Ishikawa (cell line): ENCODE measurements at regions not wholly inside any gene's neighbourhood (a gene's known extent, or its start where the extent isn't known, plus 50 kb on each side); places are given as distances from the start of the nearest gene placed in this dataset.
A peak's percentile ranks its signal among the peaks of the same experiment; 100 is the strongest.

Source experiments
- CEBPB ChIP-seq: IDR thresholded peaks from 2 replicates; pipeline ENCODE4 v1.6.1; 2012
- CREB1 ChIP-seq: IDR thresholded peaks from 2 replicates; pipeline ENCODE4 v1.6.1; 2012; ENCODE audit warnings: low read depth
- EGR1 ChIP-seq: IDR thresholded peaks from 2 replicates; pipeline ENCODE4 v1.6.1; 2012
- EP300 ChIP-seq: IDR thresholded peaks from 2 replicates; pipeline ENCODE4 v1.6.1; 2012; ENCODE audit warnings: borderline replicate concordance
- FOXM1 ChIP-seq: IDR thresholded peaks from 2 replicates; pipeline ENCODE4 v1.6.1; 2012; ENCODE audit warnings: low read depth, borderline replicate concordance
- MAX ChIP-seq: IDR thresholded peaks from 2 replicates; pipeline ENCODE4 v1.6.1; 2012
- NFIC ChIP-seq: IDR thresholded peaks from 2 replicates; pipeline ENCODE4 v1.6.1; 2012
- RAD21 ChIP-seq: IDR thresholded peaks from 2 replicates; pipeline ENCODE4 v1.6.1; 2012; ENCODE audit warnings: low read depth
- REST ChIP-seq: IDR thresholded peaks from 2 replicates; pipeline ENCODE4 v1.6.1; 2012; ENCODE audit warnings: low read depth, mild to moderate bottlenecking
- TAF1 ChIP-seq: IDR thresholded peaks from 2 replicates; pipeline ENCODE4 v1.6.1; 2012; ENCODE audit warnings: low read depth, mild to moderate bottlenecking
- TCF12 ChIP-seq: IDR thresholded peaks from 2 replicates; pipeline ENCODE4 v1.6.1; 2012; ENCODE audit warnings: low read depth
- TEAD4 ChIP-seq: IDR thresholded peaks from 2 replicates; pipeline ENCODE4 v1.6.1; 2012
- USF1 ChIP-seq: IDR thresholded peaks from 2 replicates; pipeline ENCODE4 v1.6.1; 2012
- YY1 ChIP-seq: IDR thresholded peaks from 2 replicates; pipeline ENCODE4 v1.6.1; 2012; ENCODE audit warnings: low read depth
- ZBTB7A ChIP-seq: IDR thresholded peaks from 2 replicates; pipeline ENCODE4 v1.6.1; 2012; ENCODE audit warnings: low read depth

- TF ChIP-seq TAF1 (no peak), TEAD4 (no peak), REST (no peak), TCF12 (no peak), RAD21 (no peak), CEBPB (no peak)
Measured at GRCh38 chr2:105168543-105168942, 73.0 kb upstream of the GPR45 start.

- TF ChIP-seq ZBTB7A (no peak), TEAD4 (peak; percentile 15; the same call in 1 of the 2 replicates)
Measured at GRCh38 chr2:105175231-105175630, 66.3 kb upstream of the GPR45 start.

- TF ChIP-seq TAF1 (no peak), EGR1 (no peak), CEBPB (no peak), NFIC (no peak), RAD21 (no peak), MAX (no peak)
Measured at GRCh38 chr2:105176429-105176828, 65.1 kb upstream of the GPR45 start.

GRCh38 chr2:105177008-105177407, 64.5 kb upstream of the GPR45 start:
- TF ChIP-seq TCF12 (no peak), EGR1 (no peak), NFIC (no peak)

GRCh38 chr2:105177536-105178254, 63.8 kb upstream of the GPR45 start:
- TF ChIP-seq MAX (no peak), TCF12 (no peak), REST (no peak), TAF1 (no peak), RAD21 (no peak), TEAD4 (no peak), CREB1 (no peak), NFIC (no peak), FOXM1 (no peak), EP300 (no peak), USF1 (no peak), YY1 (no peak), CEBPB (no peak), EGR1 (no peak), ZBTB7A (no peak)

- TF ChIP-seq TAF1 (no peak), FOXM1 (no peak), MAX (no peak), EP300 (no peak), RAD21 (peak; percentile 69), REST (no peak), CEBPB (no peak), NFIC (peak; percentile 73), YY1 (no peak), TCF12 (no peak)
Measured at GRCh38 chr2:105179469-105180372, 61.8 kb upstream of the GPR45 start.
